ENCODE measurements at regions not wholly inside any gene's neighbourhood (a gene's known extent, or its start where the extent isn't known, plus 50 kb on each side); places are given as distances from the start of the nearest gene placed in this dataset.

DNA sequence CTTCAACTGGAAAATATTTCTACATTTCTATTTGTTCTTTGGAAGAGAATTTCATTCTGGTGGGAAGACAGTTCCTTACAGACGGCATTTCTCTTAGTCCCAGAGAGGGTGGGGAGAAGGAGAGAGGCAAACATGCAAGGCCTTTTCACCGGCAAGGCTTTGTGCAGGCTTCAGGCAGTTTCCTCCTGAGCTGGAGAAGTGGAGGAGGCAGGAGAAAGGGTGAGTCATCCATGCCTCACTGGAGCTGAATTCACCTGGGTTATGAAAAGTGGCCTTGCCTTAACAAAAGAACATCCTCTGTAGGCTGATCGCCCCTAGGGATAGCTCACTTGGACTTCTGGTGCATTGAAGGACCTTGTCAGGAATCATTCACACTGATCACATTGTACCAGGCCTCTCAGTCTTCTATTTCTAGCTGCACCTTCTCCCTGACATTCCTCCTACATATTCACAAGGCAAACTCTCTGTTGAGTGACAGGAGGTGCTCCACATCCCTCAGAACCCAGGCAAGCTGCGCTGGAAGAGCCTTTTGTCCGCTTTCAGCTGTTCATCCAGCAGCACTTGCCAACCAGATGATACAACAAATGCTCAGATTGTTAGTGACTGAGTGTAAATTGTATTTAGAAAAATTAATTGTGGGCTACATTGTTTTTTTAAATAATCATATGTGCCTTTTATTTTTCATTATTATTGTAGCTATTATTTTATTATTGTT, 796.1 kb downstream of the DCDC2C start:
- H3K4me3 ChIP-seq (ENCODE audit: low read depth, low read length) = no peak overlapping the region
- in situ Hi-C loops (cut with HindIII; ENCODE audit: low sequenced_read_pairs) = no loop called here
- DNase-seq (ENCODE audit: low read depth, low spot score) = no peak
- no peak for TF ChIP-seq CTCF (IDR thresholded peaks at IDR 0.05; ENCODE audit: low read depth, low read length)

- H3K4me3 ChIP-seq (ENCODE audit: low read depth, low read length) = no peak overlapping the region
- no peak for DNase-seq (ENCODE audit: low read depth, low spot score)
- no peak for TF ChIP-seq CTCF (IDR thresholded peaks at IDR 0.05; ENCODE audit: low read depth, low read length)
- in situ Hi-C loops (cut with HindIII; ENCODE audit: low sequenced_read_pairs) = no loop called here
These were observed 798.1 kb downstream of the DCDC2C start for GRCh38 chr2:4501525-4501924.

DNA sequence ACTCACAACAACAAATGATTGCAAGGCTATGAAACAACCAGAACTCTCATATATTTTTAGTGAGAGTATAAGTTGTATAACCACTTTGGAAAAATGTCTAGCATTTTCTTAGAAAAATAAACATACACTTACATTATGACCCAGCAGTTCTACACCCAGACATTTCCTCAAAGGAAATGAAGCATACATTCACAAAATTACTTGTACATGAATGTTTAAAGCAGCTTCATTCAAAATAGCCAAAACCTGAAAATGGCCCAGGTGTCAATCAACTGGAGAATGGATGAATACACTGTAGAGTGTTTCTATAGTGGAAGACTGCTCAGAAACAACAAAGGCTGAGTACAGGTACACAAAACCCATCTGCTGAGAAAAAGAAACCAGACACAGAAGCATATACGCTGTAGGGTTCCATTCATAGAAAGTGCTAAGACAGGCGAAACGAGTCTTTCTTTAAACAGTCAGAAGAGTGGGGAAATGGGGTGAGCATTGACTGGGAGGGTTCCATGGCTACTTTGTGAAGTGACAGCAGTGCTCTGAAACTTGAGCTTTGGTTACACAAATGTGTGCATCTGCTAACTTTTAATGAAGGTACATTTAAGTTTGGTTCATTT, 799.0 kb downstream of the DCDC2C start:
- no peak overlapping the region for H3K4me3 ChIP-seq (ENCODE audit: low read depth, low read length)
- in situ Hi-C loops (cut with HindIII; ENCODE audit: low sequenced_read_pairs) = no loop called here
- peak; percentile 3 for DNase-seq (ENCODE audit: low read depth, low spot score)
- no peak for TF ChIP-seq CTCF (IDR thresholded peaks at IDR 0.05; ENCODE audit: low read depth, low read length)

GRCh38 chr2:4507661-4508060, 804.3 kb downstream of the DCDC2C start:
- DNase-seq (ENCODE audit: low read depth, low spot score) = no peak

DNA sequence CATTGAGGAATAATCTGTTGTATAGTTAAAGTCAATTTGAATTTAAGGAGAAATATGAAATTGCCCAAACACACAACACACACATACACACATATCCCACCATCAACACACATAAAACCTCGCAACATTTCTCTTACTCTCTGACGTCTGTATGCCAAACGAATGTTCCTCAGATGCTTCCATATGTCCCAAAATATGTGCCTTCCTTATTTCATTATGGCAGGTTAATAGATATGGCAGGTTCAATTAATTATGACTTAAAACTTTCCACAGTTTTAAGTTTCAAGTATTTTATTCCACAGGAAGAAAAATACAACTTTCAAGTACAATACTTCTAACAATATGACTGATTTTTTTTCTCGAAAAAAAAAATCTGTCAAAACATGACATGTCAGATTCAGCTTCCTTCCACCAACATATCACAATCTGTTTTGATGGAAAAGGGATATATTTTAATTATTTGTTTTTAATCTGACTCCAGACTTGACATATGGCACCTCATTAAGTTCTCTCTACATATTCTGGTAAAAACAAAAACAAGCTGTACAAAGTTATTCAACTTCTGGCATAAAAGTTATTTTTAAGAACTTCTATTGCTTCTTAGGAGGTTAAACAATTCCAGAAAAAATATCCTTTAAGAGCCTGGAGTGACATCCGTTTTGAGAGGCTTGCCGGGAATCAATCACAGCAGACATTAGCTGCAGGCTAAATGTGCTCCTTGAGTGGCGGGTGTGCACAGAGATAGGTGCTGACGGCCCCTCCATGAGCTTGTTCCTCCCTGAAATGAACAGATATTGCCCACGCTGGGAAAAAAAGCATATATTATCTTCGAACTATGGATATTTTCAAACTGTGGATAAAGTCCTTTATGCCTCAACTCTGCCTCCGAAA, 812.7 kb downstream of the DCDC2C start:
- in situ Hi-C loops (cut with HindIII; ENCODE audit: low sequenced_read_pairs) = no loop called here
- no peak for TF ChIP-seq CTCF (IDR thresholded peaks at IDR 0.05; ENCODE audit: low read depth, low read length)
- H3K4me3 ChIP-seq (ENCODE audit: low read depth, low read length) = no peak overlapping the region
- DNase-seq (ENCODE audit: low read depth, low spot score) = no peak

More at GRCh38 chr2:4507661-4508060, 804.3 kb downstream of the DCDC2C start:
- no peak overlapping the region for H3K4me3 ChIP-seq (ENCODE audit: low read depth, low read length)
- in situ Hi-C loops (cut with HindIII; ENCODE audit: low sequenced_read_pairs) = no loop called here
- no peak for TF ChIP-seq CTCF (IDR thresholded peaks at IDR 0.05; ENCODE audit: low read depth, low read length)

DNA sequence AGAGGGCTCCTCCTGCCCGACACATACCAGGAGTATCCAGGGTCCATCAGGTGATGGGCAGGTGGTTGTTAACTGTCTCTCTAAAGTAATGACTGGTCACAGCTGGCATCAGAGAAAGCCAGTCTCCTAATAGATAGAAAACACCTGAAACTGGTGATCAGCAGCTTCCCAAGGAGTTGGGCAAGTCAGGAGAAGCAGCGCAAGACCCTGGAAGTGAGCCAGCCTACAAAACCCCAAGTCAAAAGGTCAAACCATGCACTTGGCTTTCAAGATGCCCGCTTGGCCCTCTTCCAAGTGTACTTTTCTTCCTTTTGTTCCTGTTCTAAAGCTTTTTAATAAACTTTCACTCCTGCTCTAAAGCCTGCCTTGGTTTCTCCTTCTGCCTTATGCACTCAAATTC, 815.2 kb downstream of the DCDC2C start:
- no peak overlapping the region for H3K4me3 ChIP-seq (ENCODE audit: low read depth, low read length)
- in situ Hi-C loops (cut with HindIII; ENCODE audit: low sequenced_read_pairs) = no loop called here
- no peak for DNase-seq (ENCODE audit: low read depth, low spot score)
- TF ChIP-seq CTCF (IDR thresholded peaks at IDR 0.05; ENCODE audit: low read depth, low read length) = no peak
